ENCODE measurements at regions not wholly inside any gene's neighbourhood (a gene's known extent, or its start where the extent isn't known, plus 50 kb on each side); places are given as distances from the start of the nearest gene placed in this dataset.

DNA sequence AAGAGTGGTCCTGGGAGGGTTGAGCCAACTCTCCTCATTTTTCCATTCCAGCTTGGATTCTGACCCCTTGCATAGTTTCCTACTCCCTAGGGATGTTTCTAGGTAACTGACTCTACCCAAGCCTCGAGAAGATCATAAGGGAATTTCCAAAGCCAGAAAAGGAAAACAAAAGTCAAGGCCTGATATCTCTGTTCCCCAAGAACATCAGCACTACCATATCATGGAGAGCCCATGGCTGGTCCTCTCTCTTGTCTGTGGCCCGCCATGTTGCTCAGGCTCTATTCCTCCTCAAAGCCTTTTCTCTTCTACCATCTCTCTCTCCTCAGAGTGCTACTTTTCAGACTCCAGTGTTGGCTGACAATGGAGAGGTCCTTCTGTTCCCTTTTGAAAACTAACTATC, 99.6 kb upstream of the KLF7 start:
- TF ChIP-seq, protein P1, sequence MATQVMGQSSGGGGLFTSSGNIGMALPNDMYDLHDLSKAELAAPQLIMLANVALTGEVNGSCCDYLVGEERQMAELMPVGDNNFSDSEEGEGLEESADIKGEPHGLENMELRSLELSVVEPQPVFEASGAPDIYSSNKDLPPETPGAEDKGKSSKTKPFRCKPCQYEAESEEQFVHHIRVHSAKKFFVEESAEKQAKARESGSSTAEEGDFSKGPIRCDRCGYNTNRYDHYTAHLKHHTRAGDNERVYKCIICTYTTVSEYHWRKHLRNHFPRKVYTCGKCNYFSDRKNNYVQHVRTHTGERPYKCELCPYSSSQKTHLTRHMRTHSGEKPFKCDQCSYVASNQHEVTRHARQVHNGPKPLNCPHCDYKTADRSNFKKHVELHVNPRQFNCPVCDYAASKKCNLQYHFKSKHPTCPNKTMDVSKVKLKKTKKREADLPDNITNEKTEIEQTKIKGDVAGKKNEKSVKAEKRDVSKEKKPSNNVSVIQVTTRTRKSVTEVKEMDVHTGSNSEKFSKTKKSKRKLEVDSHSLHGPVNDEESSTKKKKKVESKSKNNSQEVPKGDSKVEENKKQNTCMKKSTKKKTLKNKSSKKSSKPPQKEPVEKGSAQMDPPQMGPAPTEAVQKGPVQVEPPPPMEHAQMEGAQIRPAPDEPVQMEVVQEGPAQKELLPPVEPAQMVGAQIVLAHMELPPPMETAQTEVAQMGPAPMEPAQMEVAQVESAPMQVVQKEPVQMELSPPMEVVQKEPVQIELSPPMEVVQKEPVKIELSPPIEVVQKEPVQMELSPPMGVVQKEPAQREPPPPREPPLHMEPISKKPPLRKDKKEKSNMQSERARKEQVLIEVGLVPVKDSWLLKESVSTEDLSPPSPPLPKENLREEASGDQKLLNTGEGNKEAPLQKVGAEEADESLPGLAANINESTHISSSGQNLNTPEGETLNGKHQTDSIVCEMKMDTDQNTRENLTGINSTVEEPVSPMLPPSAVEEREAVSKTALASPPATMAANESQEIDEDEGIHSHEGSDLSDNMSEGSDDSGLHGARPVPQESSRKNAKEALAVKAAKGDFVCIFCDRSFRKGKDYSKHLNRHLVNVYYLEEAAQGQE (IDR thresholded peaks at IDR 0.05; ENCODE audit: insufficient read depth in 1 of 2, low read depth in 2 of 2, low read length in 1 of 2) = no peak
- TF ChIP-seq, protein P2, sequence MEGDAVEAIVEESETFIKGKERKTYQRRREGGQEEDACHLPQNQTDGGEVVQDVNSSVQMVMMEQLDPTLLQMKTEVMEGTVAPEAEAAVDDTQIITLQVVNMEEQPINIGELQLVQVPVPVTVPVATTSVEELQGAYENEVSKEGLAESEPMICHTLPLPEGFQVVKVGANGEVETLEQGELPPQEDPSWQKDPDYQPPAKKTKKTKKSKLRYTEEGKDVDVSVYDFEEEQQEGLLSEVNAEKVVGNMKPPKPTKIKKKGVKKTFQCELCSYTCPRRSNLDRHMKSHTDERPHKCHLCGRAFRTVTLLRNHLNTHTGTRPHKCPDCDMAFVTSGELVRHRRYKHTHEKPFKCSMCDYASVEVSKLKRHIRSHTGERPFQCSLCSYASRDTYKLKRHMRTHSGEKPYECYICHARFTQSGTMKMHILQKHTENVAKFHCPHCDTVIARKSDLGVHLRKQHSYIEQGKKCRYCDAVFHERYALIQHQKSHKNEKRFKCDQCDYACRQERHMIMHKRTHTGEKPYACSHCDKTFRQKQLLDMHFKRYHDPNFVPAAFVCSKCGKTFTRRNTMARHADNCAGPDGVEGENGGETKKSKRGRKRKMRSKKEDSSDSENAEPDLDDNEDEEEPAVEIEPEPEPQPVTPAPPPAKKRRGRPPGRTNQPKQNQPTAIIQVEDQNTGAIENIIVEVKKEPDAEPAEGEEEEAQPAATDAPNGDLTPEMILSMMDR (IDR thresholded peaks at IDR 0.05) = no peak

All from Panc1 (cell line).